Trophoblast cell (in vitro differentiated cells and primary cell): ENCODE measurements at regions not wholly inside any gene's neighbourhood (a gene's known extent, or its start where the extent isn't known, plus 50 kb on each side); places are given as distances from the start of the nearest gene placed in this dataset.
A peak's percentile ranks its signal among the peaks of the same experiment; 100 is the strongest.

Experiments used
- DNase-seq, 2 donors: peaks; one replicate each; pipeline ENCODE4 v3.0.0-alpha.2; 2016
- H2AFZ ChIP-seq: 2 replicates; pipeline ENCODE4 v1.6.1; 2013; ENCODE audit warnings: low read length, moderate library complexity, mild to moderate bottlenecking; ENCODE audit not compliant: insufficient read depth, poor library complexity
- H2AK5ac ChIP-seq: 2 replicates; pipeline ENCODE4 v1.6.1; 2013; ENCODE audit warnings: mild to moderate bottlenecking, low read length
- H2BK120ac ChIP-seq: 2 replicates; pipeline ENCODE4 v1.6.1; 2013; ENCODE audit warnings: low read length, mild to moderate bottlenecking, moderate library complexity; ENCODE audit not compliant: insufficient read depth, poor library complexity
- H2BK12ac ChIP-seq: 2 replicates; pipeline ENCODE4 v1.6.1; 2013; ENCODE audit warnings: mild to moderate bottlenecking, low read length, moderate library complexity
- H2BK5ac ChIP-seq: 2 replicates; pipeline ENCODE4 v1.6.1; 2013; ENCODE audit warnings: low read length, low read depth, moderate library complexity, mild to moderate bottlenecking; ENCODE audit not compliant: poor library complexity
- H3K14ac ChIP-seq: 2 replicates; pipeline ENCODE4 v1.6.1; 2013; ENCODE audit warnings: mild to moderate bottlenecking, low read length
- H3K18ac ChIP-seq: 2 replicates; pipeline ENCODE4 v1.6.1; 2013; ENCODE audit warnings: mild to moderate bottlenecking, low read length
- H3K23ac ChIP-seq: 2 replicates; pipeline ENCODE4 v1.6.1; 2013; ENCODE audit warnings: low read length
- H3K27ac ChIP-seq: 2 replicates; pipeline ENCODE4 v1.5.1; 2013; ENCODE audit warnings: low read depth, mild to moderate bottlenecking, inconsistent platforms, low read length, moderate library complexity
- H3K27me3 ChIP-seq: 2 replicates; pipeline ENCODE4 v1.6.1; 2013; ENCODE audit warnings: inconsistent platforms, mild to moderate bottlenecking, low read length, moderate library complexity; ENCODE audit not compliant: insufficient read depth
- H3K36me3 ChIP-seq, 2 experiments: 1 replicate in 1 of 2; 2 replicates in 1 of 2; pipeline ENCODE4 v1.6.1; 2013; ENCODE audit warnings: low read length in 2 of 2, mild to moderate bottlenecking in 2 of 2, moderate library complexity in 1 of 2; ENCODE audit not compliant: insufficient read depth in 2 of 2, control insufficient read depth in 1 of 2
- H3K4ac ChIP-seq: 2 replicates; pipeline ENCODE4 v1.6.1; 2013; ENCODE audit warnings: low read depth, mild to moderate bottlenecking, low read length, moderate library complexity
- H3K4me1 ChIP-seq, 2 experiments: 1 replicate in 1 of 2; 2 replicates in 1 of 2; pipeline ENCODE4 v1.6.1; 2013; ENCODE audit warnings: low read length in 2 of 2, mild to moderate bottlenecking in 2 of 2, moderate library complexity in 1 of 2; ENCODE audit not compliant: insufficient read depth in 2 of 2, control insufficient read depth in 1 of 2
- H3K4me2 ChIP-seq: 2 replicates; pipeline ENCODE4 v1.6.1; 2013; ENCODE audit warnings: inconsistent platforms, mild to moderate bottlenecking, low read length, moderate library complexity
- H3K4me3 ChIP-seq: 2 replicates; pipeline ENCODE4 v1.5.1; 2013; ENCODE audit warnings: mild to moderate bottlenecking, low read depth, low read length, inconsistent platforms
- H3K79me1 ChIP-seq: one replicate; pipeline ENCODE4 v1.6.1; 2013; ENCODE audit warnings: low read length
- H3K79me2 ChIP-seq: 2 replicates; pipeline ENCODE4 v1.6.1; 2013; ENCODE audit warnings: low read length, mild to moderate bottlenecking; ENCODE audit not compliant: control insufficient read depth, insufficient read depth, poor library complexity
- H3K9ac ChIP-seq: 2 replicates; pipeline ENCODE4 v1.6.1; 2013; ENCODE audit warnings: mild to moderate bottlenecking, low read length
- H3K9me3 ChIP-seq: 2 replicates; pipeline ENCODE4 v1.6.1; 2013; ENCODE audit warnings: low read depth, mild to moderate bottlenecking, control low read depth, inconsistent platforms, low read length; ENCODE audit not compliant: insufficient read depth
- H4K12ac ChIP-seq: 2 replicates; pipeline ENCODE4 v1.6.1; 2013; ENCODE audit warnings: low read depth, mild to moderate bottlenecking, low read length, moderate library complexity
- H4K8ac ChIP-seq: 2 replicates; pipeline ENCODE4 v1.6.1; 2013; ENCODE audit warnings: low read depth, mild to moderate bottlenecking, low read length, moderate library complexity
- H4K91ac ChIP-seq: one replicate; pipeline ENCODE4 v1.6.1; 2013; ENCODE audit warnings: low read depth, mild to moderate bottlenecking, low read length, moderate library complexity
- WGBS: extraction: QIAGEN DNeasy Blood & Tissue Kit; methylation state at CpG from one replicate; pipeline ENCODE4 v1.1.7; 2013; ENCODE audit warnings: missing lambda C conversion rate; ENCODE audit not compliant: insufficient read length, insufficient coverage; ENCODE audit errors: extremely low coverage; 5-methylcytosine and 5-hydroxymethylcytosine counted together

- H3K23ac ChIP-seq: no peak overlapping the region
- H4K91ac ChIP-seq: no peak overlapping the region
- H3K4ac ChIP-seq: no peak overlapping the region
- H3K4me3 ChIP-seq: no peak overlapping the region
- peaks cover 2 to 5% of the 10 kb centered on the region in 2 experiments for H3K4me1 ChIP-seq
- no peak overlapping the region for H3K4me2 ChIP-seq
- no CpG with 5 or more reads among the region's 4 CpGs for WGBS
- H4K12ac ChIP-seq: no peak overlapping the region
- no peak overlapping the region for H3K14ac ChIP-seq
- no peak overlapping the region for H2BK120ac ChIP-seq
- no peaks in the 10 kb centered on the region for H3K36me3 ChIP-seq
- H3K9ac ChIP-seq: no peak overlapping the region
- no peak overlapping the region for H2BK5ac ChIP-seq
- no peaks in the 10 kb centered on the region for H3K79me2 ChIP-seq
- no peaks in the 10 kb centered on the region for H3K9me3 ChIP-seq
- H2AFZ ChIP-seq: no peak overlapping the region
- no peak overlapping the region for H2BK12ac ChIP-seq
- no peak overlapping the region for H3K18ac ChIP-seq
- peak in 1 of 2 donors; percentile 49 for DNase-seq
- no peak overlapping the region for H3K27ac ChIP-seq
- H3K27me3 ChIP-seq: no peaks in the 10 kb centered on the region
- no peak overlapping the region for H4K8ac ChIP-seq
- no peak overlapping the region for H2AK5ac ChIP-seq
- no peaks in the 10 kb centered on the region for H3K79me1 ChIP-seq
Observed at GRCh38 chr5:160938532-160938931, 86.5 kb upstream of the ATP10B start.

GRCh38 chr5:160937570-160937969, 85.6 kb upstream of the ATP10B start:
- Histone ChIP-seq H4K12ac (no peak overlapping the region), H3K36me3 (no peaks in the 10 kb centered on the region), H2AK5ac (no peak overlapping the region)

GRCh38 chr5:160935776-160936175, 83.8 kb upstream of the ATP10B start:
- H3K9me3 ChIP-seq: no peaks in the 10 kb centered on the region
- no peak overlapping the region for H4K8ac ChIP-seq
- no peak overlapping the region for H3K14ac ChIP-seq
- no peak overlapping the region for H3K18ac ChIP-seq
- no peak overlapping the region for H3K4ac ChIP-seq
- H3K23ac ChIP-seq: no peak overlapping the region
- no peaks in the 10 kb centered on the region for H3K27me3 ChIP-seq
- no peak for DNase-seq
- H4K12ac ChIP-seq: no peak overlapping the region
- no peak overlapping the region for H3K4me3 ChIP-seq
- no peaks in the 10 kb centered on the region for H3K36me3 ChIP-seq
- no peak overlapping the region for H3K27ac ChIP-seq
- H3K4me1 ChIP-seq: peaks cover 6 to 10% of the 10 kb centered on the region in 2 experiments
- no peak overlapping the region for H2AFZ ChIP-seq
- WGBS: no CpG with 5 or more reads among the region's 5 CpGs
- H2BK120ac ChIP-seq: no peak overlapping the region
- H3K4me2 ChIP-seq: no peak overlapping the region
- H3K9ac ChIP-seq: no peak overlapping the region
- H2AK5ac ChIP-seq: no peak overlapping the region
- no peak overlapping the region for H2BK12ac ChIP-seq
- H3K79me2 ChIP-seq: no peaks in the 10 kb centered on the region
- H2BK5ac ChIP-seq: no peak overlapping the region
- no peaks in the 10 kb centered on the region for H3K79me1 ChIP-seq
- no peak overlapping the region for H4K91ac ChIP-seq

More at GRCh38 chr5:160937570-160937969, 85.6 kb upstream of the ATP10B start:
- Histone ChIP-seq H2BK120ac (no peak overlapping the region), H3K9me3 (no peaks in the 10 kb centered on the region), H3K79me2 (no peaks in the 10 kb centered on the region), H3K27ac (no peak overlapping the region), H3K4ac (no peak overlapping the region), H2AFZ (no peak overlapping the region), H3K4me3 (no peak overlapping the region), H2BK12ac (no peak overlapping the region), H4K91ac (no peak overlapping the region), H2BK5ac (no peak overlapping the region), H3K4me1 (peaks cover 6 to 10% of the 10 kb centered on the region in 2 experiments), H3K79me1 (no peaks in the 10 kb centered on the region), H3K4me2 (no peak overlapping the region), H4K8ac (no peak overlapping the region), H3K23ac (no peak overlapping the region), H3K18ac (no peak overlapping the region), H3K14ac (no peak overlapping the region), H3K27me3 (no peaks in the 10 kb centered on the region), H3K9ac (no peak overlapping the region)
- no CpG with 5 or more reads among the region's 6 CpGs for WGBS
- DNase-seq: peak; percentile 39 to 73

GRCh38 chr5:160931283-160931682, 79.3 kb upstream of the ATP10B start:
- no peak overlapping the region for H3K4ac ChIP-seq
- H3K9ac ChIP-seq: no peak overlapping the region
- no peak overlapping the region for H3K14ac ChIP-seq
- no peaks in the 10 kb centered on the region for H3K9me3 ChIP-seq
- peaks cover 8 to 11% of the 10 kb centered on the region in 2 experiments for H3K4me1 ChIP-seq
- no peak overlapping the region for H3K4me3 ChIP-seq
- DNase-seq: no peak
- H2BK12ac ChIP-seq: no peak overlapping the region
- no peak overlapping the region for H4K91ac ChIP-seq
- H3K36me3 ChIP-seq: no peaks in the 10 kb centered on the region
- no peak overlapping the region for H4K12ac ChIP-seq
- no peak overlapping the region for H3K23ac ChIP-seq
- no peak overlapping the region for H3K27ac ChIP-seq
- no peak overlapping the region for H4K8ac ChIP-seq
- H2BK5ac ChIP-seq: no peak overlapping the region
- no peaks in the 10 kb centered on the region for H3K79me1 ChIP-seq
- H2AFZ ChIP-seq: no peak overlapping the region
- H3K4me2 ChIP-seq: no peak overlapping the region
- H2BK120ac ChIP-seq: no peak overlapping the region
- H3K18ac ChIP-seq: no peak overlapping the region
- H3K79me2 ChIP-seq: no peaks in the 10 kb centered on the region
- no CpG with 5 or more reads among the region's 2 CpGs for WGBS
- no peak overlapping the region for H2AK5ac ChIP-seq
- H3K27me3 ChIP-seq: no peaks in the 10 kb centered on the region
